ENCODE measurements at regions not wholly inside any gene's neighbourhood (a gene's known extent, or its start where the extent isn't known, plus 50 kb on each side); places are given as distances from the start of the nearest gene placed in this dataset.

- Histone ChIP-seq H3K4me3 (no peak overlapping the region), H3K9ac (no peak overlapping the region), H3K36me3 (ENCODE audit: low read depth) (no peaks in the 10 kb centered on the region), H3F3A (ENCODE audit: insufficient read depth) (no peaks in the 10 kb centered on the region), H3K4me2 (ENCODE audit: unreplicated experiment) (no peak overlapping the region), H3K79me2 (ENCODE audit: insufficient read depth) (no peaks in the 10 kb centered on the region), H2AFZ (no peak overlapping the region), H3K27ac (no peak overlapping the region), H3K4me1 (ENCODE audit: insufficient read depth) (no peaks in the 10 kb centered on the region), H3K27me3 (replicated peaks; ENCODE audit: insufficient read depth) (peaks cover 19% of the 10 kb centered on the region; the same call in 1 of the 2 replicates), H3K9me3 (ENCODE audit: low read depth) (no peaks in the 10 kb centered on the region), H3K9me2 (ENCODE audit: insufficient read depth) (no peaks in the 10 kb centered on the region), H4K20me1 (ENCODE audit: insufficient read depth) (no peaks in the 10 kb centered on the region)
- DNase-seq, result no peak
- TF ChIP-seq EZH2 (IDR thresholded peaks at IDR 0.05; ENCODE audit: insufficient read depth, poor library complexity, severe bottlenecking) (no peak), EZH2phosphoT487 (IDR thresholded peaks at IDR 0.05; ENCODE audit: insufficient read depth, low read depth) (no peak)
- in situ Hi-C loops (cut with MboI), result no loop called here
- WGBS, 2 experiments (ENCODE audit: low coverage in 1 of 2, low lambda C conversion rate in 2 of 2, missing lambda C conversion rate in 2 of 2), result 54 to 78% methylated on average over 1 of the region's 1 CpG
Observed at GRCh38 chr5:136701191-136701590, 335.8 kb upstream of the TRPC7 start.

GRCh38 chr5:136699651-136700050 is 334.3 kb upstream of the TRPC7 start:
- no peaks in the 10 kb centered on the region for H3K9me3 ChIP-seq (ENCODE audit: low read depth)
- no peak overlapping the region for H3K4me2 ChIP-seq (ENCODE audit: unreplicated experiment)
- H3K4me3 ChIP-seq, result no peak overlapping the region
- H3K9ac ChIP-seq, result no peak overlapping the region
- 53 to 57% methylated on average over 7 of the region's 7 CpGs for WGBS, 2 experiments (ENCODE audit: low coverage in 1 of 2, low lambda C conversion rate in 2 of 2, missing lambda C conversion rate in 2 of 2)
- H3K4me1 ChIP-seq (ENCODE audit: insufficient read depth), result no peaks in the 10 kb centered on the region
- H3K9me2 ChIP-seq (ENCODE audit: insufficient read depth), result no peaks in the 10 kb centered on the region
- no peaks in the 10 kb centered on the region for H3K36me3 ChIP-seq (ENCODE audit: low read depth)
- in situ Hi-C loops (cut with MboI), result no loop called here
- no peaks in the 10 kb centered on the region for H3K79me2 ChIP-seq (ENCODE audit: insufficient read depth)
- TF ChIP-seq EZH2 (IDR thresholded peaks at IDR 0.05; ENCODE audit: insufficient read depth, poor library complexity, severe bottlenecking) (no peak), EZH2phosphoT487 (IDR thresholded peaks at IDR 0.05; ENCODE audit: insufficient read depth, low read depth) (no peak)
- peaks cover 22% of the 10 kb centered on the region; the same call in 1 of the 2 replicates for H3K27me3 ChIP-seq (replicated peaks; ENCODE audit: insufficient read depth)
- H3K27ac ChIP-seq, result no peak overlapping the region
- no peaks in the 10 kb centered on the region for H3F3A ChIP-seq (ENCODE audit: insufficient read depth)
- no peaks in the 10 kb centered on the region for H4K20me1 ChIP-seq (ENCODE audit: insufficient read depth)
- no peak overlapping the region for H2AFZ ChIP-seq
- no peak for DNase-seq

GRCh38 chr5:136698970-136699369 is 333.6 kb upstream of the TRPC7 start:
- Histone ChIP-seq H3K27me3 (replicated peaks; ENCODE audit: insufficient read depth) (peaks cover 26% of the 10 kb centered on the region; the same call in 1 of the 2 replicates), H3F3A (ENCODE audit: insufficient read depth) (no peaks in the 10 kb centered on the region), H3K27ac (no peak overlapping the region), H2AFZ (no peak overlapping the region), H3K4me3 (no peak overlapping the region), H3K4me2 (ENCODE audit: unreplicated experiment) (no peak overlapping the region), H4K20me1 (ENCODE audit: insufficient read depth) (no peaks in the 10 kb centered on the region), H3K9ac (no peak overlapping the region), H3K4me1 (ENCODE audit: insufficient read depth) (no peaks in the 10 kb centered on the region), H3K9me3 (ENCODE audit: low read depth) (no peaks in the 10 kb centered on the region), H3K36me3 (ENCODE audit: low read depth) (no peaks in the 10 kb centered on the region), H3K9me2 (ENCODE audit: insufficient read depth) (no peaks in the 10 kb centered on the region), H3K79me2 (ENCODE audit: insufficient read depth) (no peaks in the 10 kb centered on the region)
- no peak for TF ChIP-seq EZH2 (IDR thresholded peaks at IDR 0.05; ENCODE audit: insufficient read depth, poor library complexity, severe bottlenecking)
- no peak for DNase-seq
- WGBS, 2 experiments (ENCODE audit: low coverage in 1 of 2, low lambda C conversion rate in 2 of 2, missing lambda C conversion rate in 2 of 2), result 65 to 70% methylated on average over 5 of the region's 5 CpGs
- in situ Hi-C loops (cut with MboI), result no loop called here

- no peaks in the 10 kb centered on the region for H3F3A ChIP-seq (ENCODE audit: insufficient read depth)
- H3K27me3 ChIP-seq (replicated peaks; ENCODE audit: insufficient read depth), result peaks cover 18% of the 10 kb centered on the region; the same call in 1 of the 2 replicates
- no peaks in the 10 kb centered on the region for H3K9me2 ChIP-seq (ENCODE audit: insufficient read depth)
- H4K20me1 ChIP-seq (ENCODE audit: insufficient read depth), result no peaks in the 10 kb centered on the region
- in situ Hi-C loops (cut with MboI), result no loop called here
- no peaks in the 10 kb centered on the region for H3K4me1 ChIP-seq (ENCODE audit: insufficient read depth)
- H3K27ac ChIP-seq, result no peak overlapping the region
- H3K9ac ChIP-seq, result no peak overlapping the region
- no peaks in the 10 kb centered on the region for H3K79me2 ChIP-seq (ENCODE audit: insufficient read depth)
- TF ChIP-seq EZH2phosphoT487 (IDR thresholded peaks at IDR 0.05; ENCODE audit: insufficient read depth, low read depth) (no peak), EZH2 (IDR thresholded peaks at IDR 0.05; ENCODE audit: insufficient read depth, poor library complexity, severe bottlenecking) (no peak)
- no peak overlapping the region for H3K4me3 ChIP-seq
- DNase-seq, result no peak
- no peaks in the 10 kb centered on the region for H3K9me3 ChIP-seq (ENCODE audit: low read depth)
- H3K4me2 ChIP-seq (ENCODE audit: unreplicated experiment), result no peak overlapping the region
- no peaks in the 10 kb centered on the region for H3K36me3 ChIP-seq (ENCODE audit: low read depth)
- 40 to 43% methylated on average over 4 of the region's 4 CpGs for WGBS, 2 experiments (ENCODE audit: low coverage in 1 of 2, low lambda C conversion rate in 2 of 2, missing lambda C conversion rate in 2 of 2)
- no peak overlapping the region for H2AFZ ChIP-seq
Observed at GRCh38 chr5:136694258-136694657, 328.9 kb upstream of the TRPC7 start.

GRCh38 chr5:136689552-136689951 is 324.2 kb upstream of the TRPC7 start:
- Histone ChIP-seq H3K27me3 (replicated peaks; ENCODE audit: insufficient read depth) (0 out of 2 replicates have a peak, but pooled peaks cover 3% of the 10 kb centered on the region), H4K20me1 (ENCODE audit: insufficient read depth) (no peaks in the 10 kb centered on the region), H3K79me2 (ENCODE audit: insufficient read depth) (no peaks in the 10 kb centered on the region), H3F3A (ENCODE audit: insufficient read depth) (no peaks in the 10 kb centered on the region), H3K9me2 (ENCODE audit: insufficient read depth) (no peaks in the 10 kb centered on the region), H2AFZ (no peak overlapping the region), H3K36me3 (ENCODE audit: low read depth) (no peaks in the 10 kb centered on the region), H3K9me3 (ENCODE audit: low read depth) (no peaks in the 10 kb centered on the region), H3K27ac (no peak overlapping the region), H3K4me3 (no peak overlapping the region), H3K4me2 (ENCODE audit: unreplicated experiment) (no peak overlapping the region), H3K9ac (no peak overlapping the region), H3K4me1 (ENCODE audit: insufficient read depth) (no peaks in the 10 kb centered on the region)
- peak; percentile 18 for DNase-seq
- WGBS, 2 experiments (ENCODE audit: low coverage in 1 of 2, low lambda C conversion rate in 2 of 2, missing lambda C conversion rate in 2 of 2), result 25 to 38% methylated on average over 2 of the region's 2 CpGs
- in situ Hi-C loops (cut with MboI), result no loop called here
- TF ChIP-seq EZH2 (IDR thresholded peaks at IDR 0.05; ENCODE audit: insufficient read depth, poor library complexity, severe bottlenecking) (no peak), EZH2phosphoT487 (IDR thresholded peaks at IDR 0.05; ENCODE audit: insufficient read depth, low read depth) (no peak)
